GM18870 (cell line): ENCODE measurements at regions not wholly inside any gene's neighbourhood (a gene's known extent, or its start where the extent isn't known, plus 50 kb on each side); places are given as distances from the start of the nearest gene placed in this dataset.

Experiments used
- ATAC-seq: cut with Tn5 transposase; IDR thresholded peaks from one replicate; pipeline ENCODE4 v1.9.1; 2021; ENCODE audit warnings: moderate library complexity; ENCODE audit not compliant: unreplicated experiment

DNA sequence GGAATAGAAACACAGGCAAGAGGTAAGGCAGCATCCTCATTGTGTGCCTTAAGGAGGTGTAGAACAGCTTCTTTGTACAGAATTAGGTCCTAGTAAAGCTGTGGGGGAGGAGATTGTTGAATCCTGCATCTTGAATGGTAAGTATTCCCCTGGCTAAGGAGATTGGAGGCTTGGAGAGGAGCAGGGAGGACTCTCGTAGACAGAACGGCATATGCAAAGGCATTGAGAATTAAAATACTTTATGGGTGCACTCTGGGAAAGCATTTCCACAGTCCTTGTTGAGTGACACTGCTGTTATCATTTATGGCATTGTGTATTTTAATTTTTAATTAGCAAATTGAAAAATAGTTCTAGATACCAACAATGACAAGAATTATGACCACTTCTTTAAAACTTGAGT is 66.5 kb upstream of the GPR149 start:
- ATAC-seq: no peak

DNA sequence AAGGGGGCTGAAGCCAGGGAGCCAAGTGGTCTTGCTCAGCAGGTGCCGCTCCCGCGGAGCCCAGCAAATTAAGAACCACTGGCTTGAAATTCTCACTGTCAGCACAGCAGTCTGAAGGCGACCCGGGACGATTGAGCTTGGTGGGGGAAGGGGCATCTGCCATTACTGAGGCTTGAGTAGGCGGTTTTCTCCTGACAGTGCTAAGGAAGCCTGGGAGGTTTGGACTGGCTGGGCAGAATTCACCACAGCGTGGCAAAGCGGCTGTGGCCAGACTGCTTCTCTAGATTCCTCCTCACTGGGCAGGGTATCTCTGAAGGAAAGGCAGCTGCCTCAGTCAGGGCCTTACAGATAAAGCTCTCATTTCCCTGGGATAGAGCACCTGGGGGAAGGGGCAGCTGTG is 57.0 kb upstream of the GPR149 start:
- ATAC-seq: no peak

DNA sequence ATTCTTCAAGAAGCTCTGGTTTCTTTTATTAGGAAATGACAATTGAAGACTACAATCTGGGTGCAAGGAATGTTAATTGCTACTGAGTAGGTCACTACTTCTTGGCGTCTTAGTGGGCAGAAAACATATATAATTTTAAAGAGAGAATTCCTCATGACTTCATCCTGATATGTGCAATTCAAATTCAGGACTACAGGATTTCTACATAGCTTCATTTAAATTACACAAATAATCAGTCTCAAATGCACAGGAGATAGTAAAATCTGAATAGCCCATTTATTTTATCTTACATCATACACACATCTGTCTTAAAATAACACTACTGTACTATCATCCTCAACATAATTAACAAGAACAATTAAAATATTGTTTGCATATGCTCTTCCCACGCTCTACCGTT is 52.5 kb upstream of the GPR149 start:
- no peak for ATAC-seq

DNA sequence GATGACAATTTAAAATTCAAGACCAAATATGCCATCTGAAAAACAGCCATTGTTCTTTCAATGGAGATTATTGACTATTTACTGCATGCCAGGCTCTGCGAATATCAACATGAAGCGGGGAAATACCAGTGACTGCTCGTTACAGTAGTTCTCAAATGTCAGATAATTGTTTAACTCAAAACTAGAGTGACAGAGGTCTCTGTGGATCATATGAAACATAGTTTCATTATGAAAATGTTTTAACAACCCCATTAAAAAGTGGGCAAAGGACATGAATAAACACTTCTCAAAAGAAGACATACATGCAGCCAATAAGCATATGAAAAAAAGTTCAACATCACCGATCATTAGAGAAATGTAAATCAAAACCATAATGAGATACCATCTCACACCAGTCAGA is 50.0 kb upstream of the GPR149 start:
- ATAC-seq: no peak
